ENCODE measurements at regions not wholly inside any gene's neighbourhood (a gene's known extent, or its start where the extent isn't known, plus 50 kb on each side); places are given as distances from the start of the nearest gene placed in this dataset.
A peak's percentile ranks its signal among the peaks of the same experiment; 100 is the strongest.

DNA sequence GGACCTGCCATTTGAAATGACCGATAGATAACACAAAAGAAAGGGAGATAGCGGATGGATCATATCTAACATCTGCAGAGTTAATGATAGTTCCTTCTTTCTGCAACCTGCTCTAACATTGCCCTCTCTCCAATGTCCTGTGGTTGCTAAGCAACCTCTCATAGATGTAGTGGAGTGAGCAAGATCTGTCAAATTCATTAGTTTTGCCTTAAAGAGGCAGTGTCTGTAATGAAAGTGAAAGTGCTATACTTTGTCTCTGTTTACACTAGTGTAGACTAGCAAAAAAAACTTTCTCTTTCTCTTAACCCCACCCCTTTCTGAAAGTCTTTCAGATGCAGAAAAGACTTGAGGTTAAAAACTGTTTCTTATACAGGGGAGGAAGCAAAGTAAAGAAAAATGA, 1196.9 kb downstream of the SORCS3 start:
- ChIA-PET POLR2A (ENCODE audit: partially characterized antibody) (no interaction called here), CTCF (ENCODE audit: partially characterized antibody) (interaction anchor here (0.6 kb wide), 1 partner anchor 456 kb away, joined by 3 read pairs; no protein-coding TSS in a partner anchor)
- peak overlapping the region in 1 of 2 experiments; percentile 41; a peak in 1 of 4 replicates for H3K4me2 ChIP-seq (ENCODE audit: insufficient read depth in 1 of 2, low read depth in 2 of 2, low read length in 2 of 2)
- no peak overlapping the region for H3K4me3 ChIP-seq (ENCODE audit: extremely low read depth in 1 of 4, insufficient read depth in 2 of 4, low read depth in 3 of 4, low read length in 4 of 4)
- H3K18ac ChIP-seq (ENCODE audit: extremely low read depth, low read length) = no peak overlapping the region
- no peak for FAIRE-seq
- no peak for DNase-seq (ENCODE audit: low read depth in 1 of 2, low spot score in 2 of 2)
- no peak overlapping the region for H2BK20ac ChIP-seq (ENCODE audit: low read length)
- TF ChIP-seq SP2 (IDR thresholded peaks at IDR 0.05; ENCODE audit: low read length) = no peak
- no peak for TF ChIP-seq FOSL1 (IDR thresholded peaks at IDR 0.05; ENCODE audit: insufficient read depth, low read depth, low read length)
- no peak for TF ChIP-seq SP1 (IDR thresholded peaks at IDR 0.05; ENCODE audit: low read depth, low read length)
- TF ChIP-seq SIN3A (conservative IDR thresholded peaks at IDR 0.05 in 1 of 2, IDR thresholded peaks at IDR 0.05 in 1 of 2; ENCODE audit: low read depth in 1 of 2, low read length in 2 of 2) = no peak
- no peaks in the 10 kb centered on the region for H3K36me3 ChIP-seq (ENCODE audit: control insufficient read depth in 2 of 4, insufficient read depth in 4 of 4, low read length in 3 of 4)
- H3K23ac ChIP-seq (ENCODE audit: insufficient read length) = no peak overlapping the region
- H4K8ac ChIP-seq (ENCODE audit: extremely low read depth, insufficient read depth, low read length) = no peak overlapping the region
- no peak overlapping the region for H3K56ac ChIP-seq (replicated peaks; ENCODE audit: insufficient read length, low read depth, low read length)
- H2BK15ac ChIP-seq (ENCODE audit: low read length) = no peak overlapping the region
- 83% methylated on average over 2 of the region's 2 CpGs; no CpG with 5 or more reads in 1 of the 2 experiments for WGBS, 2 experiments (ENCODE audit: extremely low coverage in 1 of 2, insufficient coverage in 1 of 2, insufficient read length in 1 of 2, insufficient replicate concordance in 2 of 2, low coverage in 1 of 2, low lambda C conversion rate in 2 of 2, missing lambda C conversion rate in 1 of 2)
- no peak overlapping the region for H3K14ac ChIP-seq (ENCODE audit: insufficient read length)
- H4K5ac ChIP-seq (ENCODE audit: insufficient read length, low read depth, low read length) = no peak overlapping the region
- H3K79me1 ChIP-seq (ENCODE audit: low read depth, low read length) = no peaks in the 10 kb centered on the region
- H3K4ac ChIP-seq (replicated peaks; ENCODE audit: insufficient read length, low read depth, low read length) = no peak overlapping the region
- H3K4me1 ChIP-seq (replicated peaks in 1 of 4; ENCODE audit: control insufficient read depth in 3 of 4, insufficient read depth in 4 of 4, low read length in 3 of 4) = peaks cover 0 to 2% (median 0%) of the 10 kb centered on the region in 4 experiments; a peak in 1 of 7 replicates
- no peaks in the 10 kb centered on the region for H3K27me3 ChIP-seq (replicated peaks in 1 of 4; ENCODE audit: control insufficient read depth in 3 of 4, extremely low read depth in 1 of 4, insufficient read depth in 3 of 4, low read length in 3 of 4)
- H2AK5ac ChIP-seq (ENCODE audit: low read depth, low read length) = no peak overlapping the region
- no peak overlapping the region for H2BK120ac ChIP-seq (replicated peaks; ENCODE audit: low read depth, low read length)
- H3K79me2 ChIP-seq (ENCODE audit: control insufficient read depth in 1 of 2, insufficient read depth in 2 of 2, low read length in 2 of 2) = no peaks in the 10 kb centered on the region
- H3K23me2 ChIP-seq (ENCODE audit: low read depth, low read length) = no peaks in the 10 kb centered on the region
- no peak overlapping the region for H2BK5ac ChIP-seq (ENCODE audit: low read depth, low read length)
- peak overlapping the region; percentile 26; the same call in 1 of the 2 replicates for H2AFZ ChIP-seq (ENCODE audit: low read length)
- no peak overlapping the region for H2BK12ac ChIP-seq (ENCODE audit: low read depth, low read length)
- H3K9me3 ChIP-seq (ENCODE audit: insufficient read depth in 2 of 2, low read depth in 1 of 2, low read length in 1 of 2) = no peaks in the 10 kb centered on the region
- H4K20me1 ChIP-seq (replicated peaks in 1 of 2; ENCODE audit: control insufficient read depth in 1 of 2, insufficient read depth in 2 of 2, low read length in 2 of 2) = no peaks in the 10 kb centered on the region
- no peak overlapping the region for H4K91ac ChIP-seq (replicated peaks; ENCODE audit: insufficient read length, low read length)
- H3K9ac ChIP-seq (replicated peaks in 1 of 4; ENCODE audit: extremely low read depth in 1 of 4, low read depth in 3 of 4, low read length in 3 of 4) = no peak overlapping the region
- no peak overlapping the region for H3K27ac ChIP-seq (ENCODE audit: low read depth, low read length)
